OCI-LY7 (cell line): ENCODE measurements at regions not wholly inside any gene's neighbourhood (a gene's known extent, or its start where the extent isn't known, plus 50 kb on each side); places are given as distances from the start of the nearest gene placed in this dataset.

ENCODE experiments used
- BruUV-seq: library from RNA; stranded (reverse); fragments of 400-500 nt; replicated peaks from 2 replicates; lab custom pipeline; 2021; lab: Mats Ljungman, UMichigan
- CTCF ChIA-PET: fragments of 300-600 bp; sonication (Branson Sonifier 250); formaldehyde crosslinking; loops from one replicate; lab custom pipeline; 2022; ENCODE audit warnings: antibody characterized with exemption; ENCODE audit not compliant: unreplicated experiment; lab: Charles Lee
- POLR2A ChIA-PET: fragments of 300-600 bp; sonication (Branson Sonifier 250); formaldehyde crosslinking; loops from one replicate; lab custom pipeline; 2022; ENCODE audit warnings: antibody characterized with exemption; lab: Charles Lee
- DNase-seq: peaks from one replicate; pipeline ENCODE4 v3.0.0-alpha.2; 2015; ENCODE audit warnings: low spot score
- H2AFZ ChIP-seq: fragments of 200-600 bp; sonication (generic), shearing (Covaris generic); 2 replicates; pipeline ENCODE4 v1.6.1; 2014; ENCODE audit warnings: mild to moderate bottlenecking, antibody characterized with exemption, low read length, moderate library complexity
- H3K27ac ChIP-seq: fragments of 200-600 bp; sonication (generic); 2 replicates; pipeline ENCODE4 v1.5.1; 2014; ENCODE audit warnings: mixed run types, low read depth, mild to moderate bottlenecking, moderate library complexity, low read length, inconsistent platforms; ENCODE audit not compliant: poor library complexity, severe bottlenecking
- H3K36me3 ChIP-seq: fragments of 200-600 bp; sonication (generic); 2 replicates; pipeline ENCODE4 v1.6.1; 2014; ENCODE audit warnings: mild to moderate bottlenecking, antibody characterized with exemption, low read length, moderate library complexity, mixed read lengths; ENCODE audit not compliant: insufficient read depth
- H3K4me1 ChIP-seq: fragments of 200-600 bp; sonication (generic); 2 replicates; pipeline ENCODE4 v1.5.1; 2014; ENCODE audit warnings: mild to moderate bottlenecking, low read length; ENCODE audit not compliant: insufficient read depth, poor library complexity, severe bottlenecking
- H3K4me2 ChIP-seq: fragments of 200-600 bp; sonication (generic); 2 replicates; pipeline ENCODE4 v1.6.1; 2014; ENCODE audit warnings: mild to moderate bottlenecking, low read length
- H3K4me3 ChIP-seq: fragments of 200-600 bp; sonication (generic); 2 replicates; pipeline ENCODE4 v1.5.1; 2014; ENCODE audit warnings: mild to moderate bottlenecking, low read depth, low read length; ENCODE audit not compliant: poor library complexity, severe bottlenecking
- H3K79me2 ChIP-seq: fragments of 200-600 bp; sonication (generic); 2 replicates; pipeline ENCODE4 v1.6.1; 2016; ENCODE audit warnings: low read depth, mild to moderate bottlenecking, low read length, moderate library complexity, mixed read lengths; ENCODE audit not compliant: insufficient read depth
- H3K9me2 ChIP-seq: fragments of 200-600 bp; sonication (generic); 2 replicates; pipeline ENCODE4 v1.6.1; 2016; ENCODE audit warnings: mild to moderate bottlenecking, low read length, mixed read lengths; ENCODE audit not compliant: insufficient read depth
- H3K9me3 ChIP-seq: fragments of 200-600 bp; sonication (generic); 2 replicates; pipeline ENCODE4 v1.6.1; 2014; ENCODE audit warnings: mild to moderate bottlenecking, mixed run types, low read length, mixed read lengths
- H4K20me1 ChIP-seq: fragments of 200-600 bp; sonication (generic); 2 replicates; pipeline ENCODE4 v1.6.1; 2014; ENCODE audit warnings: mild to moderate bottlenecking, antibody characterized with exemption, low read length, moderate library complexity, mixed read lengths; ENCODE audit not compliant: insufficient read depth
- CTCF ChIP-seq: fragments of 200-600 bp; sonication (generic); conservative IDR thresholded peaks from 2 replicates; pipeline ENCODE4 v1.5.1; 2014; ENCODE audit warnings: mild to moderate bottlenecking, antibody characterized with exemption, low read length, moderate library complexity, mixed read lengths
- EZH2phosphoT487 ChIP-seq: fragments of 200-600 bp; sonication (generic); IDR thresholded peaks from 2 replicates; pipeline ENCODE4 v1.6.1; 2018; ENCODE audit warnings: low read depth, borderline replicate concordance, mild to moderate bottlenecking, mixed run types, antibody characterized with exemption, low read length, moderate library complexity, mixed read lengths
- intact Hi-C: fragments of 100-400 bp; cut with micrococcal nuclease; formaldehyde crosslinking; loops from one replicate; pipeline ENCODE4 v1.10.0; 2022; ENCODE audit not compliant: unreplicated experiment

- Histone ChIP-seq H3K9me2 (no peaks in the 10 kb centered on the region), H3K79me2 (no peaks in the 10 kb centered on the region), H3K36me3 (no peaks in the 10 kb centered on the region), H3K4me2 (no peak overlapping the region), H3K4me3 (no peak overlapping the region), H3K27ac (no peak overlapping the region), H2AFZ (no peak overlapping the region), H3K4me1 (no peaks in the 10 kb centered on the region), H4K20me1 (no peaks in the 10 kb centered on the region), H3K9me3 (no peaks in the 10 kb centered on the region)
- intact Hi-C loops: no loop called here
- ChIA-PET POLR2A (interaction anchor here (0.7 kb wide), 1 partner anchor 500 kb away, joined by 3 read pairs; no protein-coding TSS in a partner anchor), CTCF (interaction anchor here (0.6 kb wide), 1 partner anchor 38 kb away, joined by 3 read pairs; no protein-coding TSS in a partner anchor)
- no peak for DNase-seq
- TF ChIP-seq EZH2phosphoT487 (no peak), CTCF (no peak)
- BruUV-seq: no TSS peak
These were observed 1542.6 kb upstream of the CDH8 start for GRCh38 chr16:63578791-63579190.

GRCh38 chr16:63577891-63578290 is 1541.7 kb upstream of the CDH8 start:
- CTCF ChIA-PET: no interaction called here
- POLR2A ChIA-PET: interaction anchor here (0.7 kb wide), 1 partner anchor 12 kb away, joined by 3 read pairs; no protein-coding TSS in a partner anchor
- TF ChIP-seq EZH2phosphoT487 (no peak), CTCF (no peak)

DNA sequence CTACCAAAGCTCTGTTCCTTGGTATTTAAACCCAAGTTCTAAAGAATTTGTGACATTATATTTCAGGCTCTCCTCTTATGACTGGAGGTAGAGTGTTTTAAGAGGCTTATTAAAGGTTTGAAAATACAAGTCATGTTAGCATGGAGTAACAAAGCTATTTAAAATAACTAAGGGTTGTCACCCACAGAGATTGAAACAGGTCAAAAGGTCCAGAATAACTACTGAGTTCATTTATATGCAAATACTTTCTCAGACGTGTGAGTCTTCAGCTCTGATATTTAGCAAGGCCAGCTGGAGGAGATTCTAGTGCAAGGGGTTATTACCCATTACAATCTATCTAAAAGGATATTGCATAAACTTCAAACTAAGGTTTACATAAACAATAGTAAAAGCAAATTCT is 1538.8 kb upstream of the CDH8 start:
- Histone ChIP-seq H3K36me3 (no peaks in the 10 kb centered on the region), H3K4me2 (no peak overlapping the region), H4K20me1 (no peaks in the 10 kb centered on the region), H3K9me3 (no peaks in the 10 kb centered on the region), H3K4me1 (no peaks in the 10 kb centered on the region), H3K27ac (no peak overlapping the region), H3K9me2 (no peaks in the 10 kb centered on the region), H3K4me3 (no peak overlapping the region), H2AFZ (no peak overlapping the region), H3K79me2 (no peaks in the 10 kb centered on the region)
- BruUV-seq: no TSS peak
- TF ChIP-seq CTCF (no peak), EZH2phosphoT487 (no peak)
- intact Hi-C loops: no loop called here
- CTCF ChIA-PET: no interaction called here
- POLR2A ChIA-PET: interaction anchor here (0.7 kb wide), 1 partner anchor 396 kb away, joined by 3 read pairs; no protein-coding TSS in a partner anchor
- no peak for DNase-seq

More at GRCh38 chr16:63577891-63578290, 1541.7 kb upstream of the CDH8 start:
- Histone ChIP-seq H2AFZ (no peak overlapping the region), H3K4me3 (no peak overlapping the region), H3K9me2 (no peaks in the 10 kb centered on the region), H3K27ac (no peak overlapping the region), H3K9me3 (no peaks in the 10 kb centered on the region), H3K36me3 (no peaks in the 10 kb centered on the region), H4K20me1 (no peaks in the 10 kb centered on the region), H3K79me2 (no peaks in the 10 kb centered on the region), H3K4me2 (no peak overlapping the region), H3K4me1 (no peaks in the 10 kb centered on the region)
- BruUV-seq: no TSS peak
- DNase-seq: no peak
- intact Hi-C loops: no loop called here
